Glutamatergic neuron (in vitro differentiated cells): ENCODE measurements at regions not wholly inside any gene's neighbourhood (a gene's known extent, or its start where the extent isn't known, plus 50 kb on each side); places are given as distances from the start of the nearest gene placed in this dataset.

Experiments used
- DNase-seq: peaks from one replicate; pipeline ENCODE4 v3.0.0; 2022
- H3K27ac Mint-ChIP-seq: one replicate; pipeline ENCODE4 v1.8.0; 2020; ENCODE audit warnings: mild to moderate bottlenecking, mixed read lengths, inconsistent platforms; ENCODE audit not compliant: unreplicated experiment
- H3K27me3 Mint-ChIP-seq: one replicate; pipeline ENCODE4 v1.8.0; 2020; ENCODE audit warnings: mild to moderate bottlenecking, moderate library complexity, mixed read lengths, inconsistent platforms; ENCODE audit not compliant: unreplicated experiment
- H3K36me3 Mint-ChIP-seq: one replicate; pipeline ENCODE4 v1.8.0; 2020; ENCODE audit warnings: mild to moderate bottlenecking, mixed read lengths, inconsistent platforms; ENCODE audit not compliant: unreplicated experiment
- H3K4me1 Mint-ChIP-seq: one replicate; pipeline ENCODE4 v1.8.0; 2020; ENCODE audit warnings: mild to moderate bottlenecking, low read depth, mixed read lengths, inconsistent platforms; ENCODE audit not compliant: unreplicated experiment
- H3K4me3 Mint-ChIP-seq: one replicate; pipeline ENCODE4 v1.8.0; 2020; ENCODE audit warnings: mild to moderate bottlenecking, mixed read lengths, inconsistent platforms; ENCODE audit not compliant: unreplicated experiment
- H3K9me3 Mint-ChIP-seq: one replicate; pipeline ENCODE4 v1.8.0; 2020; ENCODE audit warnings: mild to moderate bottlenecking, moderate library complexity, mixed read lengths, inconsistent platforms; ENCODE audit not compliant: unreplicated experiment
- CTCF ChIP-seq: fragments of 200-600 bp; sonication (generic); IDR thresholded peaks from one replicate; pipeline ENCODE4 v1.5.0; 2021; ENCODE audit not compliant: partially characterized antibody, unreplicated experiment

DNA sequence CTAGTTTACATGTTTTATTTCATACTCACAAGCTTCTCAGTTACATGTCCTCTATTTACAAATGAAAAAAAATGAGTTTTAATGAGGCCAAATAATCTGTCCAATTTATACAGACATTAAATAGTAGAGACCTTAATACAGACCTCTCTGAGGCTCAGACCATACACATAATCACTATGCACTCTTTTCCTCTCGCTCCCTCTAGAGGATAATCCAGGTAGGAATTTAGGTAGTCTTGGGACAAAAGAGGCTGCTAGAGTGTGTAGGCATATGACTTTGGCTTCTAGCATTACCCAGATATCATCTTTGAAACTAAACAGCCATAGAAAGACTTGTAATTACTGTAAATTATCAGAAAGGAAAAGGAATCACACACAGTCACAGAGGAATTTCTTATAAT lies 444.7 kb downstream of the HINT1 start:
- no peaks in the 10 kb centered on the region for H3K4me1 Mint-ChIP-seq
- DNase-seq, result no peak
- no peaks in the 10 kb centered on the region for H3K27me3 Mint-ChIP-seq
- no peaks in the 10 kb centered on the region for H3K9me3 Mint-ChIP-seq
- no peaks in the 10 kb centered on the region for H3K36me3 Mint-ChIP-seq
- H3K4me3 Mint-ChIP-seq, result no peak overlapping the region
- TF ChIP-seq CTCF, result peak; percentile 49
- no peak overlapping the region for H3K27ac Mint-ChIP-seq

DNA sequence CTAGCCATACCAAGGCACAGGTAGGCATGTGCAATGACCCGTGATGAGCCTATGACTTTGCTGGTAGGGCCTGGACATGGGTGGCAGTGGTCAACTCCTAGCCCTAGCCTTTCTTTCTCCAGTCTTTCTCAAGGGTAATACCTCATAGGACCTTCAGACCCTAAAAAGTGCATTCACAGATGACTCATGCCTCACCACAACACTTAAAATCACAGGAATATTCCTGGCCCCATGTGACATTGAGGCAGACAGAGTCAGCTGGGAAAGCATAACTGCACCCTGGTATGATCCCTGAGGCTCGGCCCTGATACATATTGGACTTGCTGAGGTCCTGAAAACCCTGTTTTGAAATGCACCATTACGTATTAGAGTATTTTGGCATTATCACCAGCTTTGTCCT lies 449.5 kb downstream of the HINT1 start:
- Mint-ChIP-seq H3K4me1 (no peaks in the 10 kb centered on the region), H3K9me3 (no peaks in the 10 kb centered on the region), H3K27me3 (no peaks in the 10 kb centered on the region), H3K27ac (no peak overlapping the region), H3K4me3 (no peak overlapping the region), H3K36me3 (no peaks in the 10 kb centered on the region)
- no peak for TF ChIP-seq CTCF
- no peak for DNase-seq

DNA sequence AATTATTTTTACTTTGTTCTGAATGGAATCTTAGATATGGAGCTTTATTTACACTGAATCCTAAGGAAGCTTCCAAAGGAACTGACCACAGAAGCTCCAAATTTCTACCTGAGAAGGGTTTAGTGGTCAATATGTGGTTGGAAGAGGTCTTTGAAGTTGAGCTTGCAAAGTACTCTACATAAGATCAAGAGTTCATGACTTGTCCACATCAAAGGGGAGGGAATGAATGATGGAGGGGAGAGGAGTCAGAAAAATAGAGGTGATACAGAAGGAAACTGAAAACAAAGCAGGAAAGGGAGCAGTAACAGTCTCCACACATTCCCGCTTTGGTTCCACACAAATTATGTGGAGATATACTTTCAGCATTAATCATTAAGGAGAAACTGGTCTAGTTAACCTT lies 450.9 kb downstream of the HINT1 start:
- H3K4me1 Mint-ChIP-seq, result no peaks in the 10 kb centered on the region
- DNase-seq, result no peak
- no peaks in the 10 kb centered on the region for H3K36me3 Mint-ChIP-seq
- no peak overlapping the region for H3K27ac Mint-ChIP-seq
- no peaks in the 10 kb centered on the region for H3K9me3 Mint-ChIP-seq
- H3K27me3 Mint-ChIP-seq, result no peaks in the 10 kb centered on the region
- no peak for TF ChIP-seq CTCF
- no peak overlapping the region for H3K4me3 Mint-ChIP-seq

GRCh38 chr5:130712324-130712723 lies 452.7 kb downstream of the HINT1 start:
- Mint-ChIP-seq H3K27me3 (no peaks in the 10 kb centered on the region), H3K4me3 (no peak overlapping the region), H3K36me3 (no peaks in the 10 kb centered on the region), H3K4me1 (no peaks in the 10 kb centered on the region), H3K9me3 (no peaks in the 10 kb centered on the region), H3K27ac (no peak overlapping the region)
- no peak for TF ChIP-seq CTCF
- DNase-seq, result no peak

- no peaks in the 10 kb centered on the region for H3K4me1 Mint-ChIP-seq
- DNase-seq, result no peak
- no peak overlapping the region for H3K4me3 Mint-ChIP-seq
- H3K27ac Mint-ChIP-seq, result no peak overlapping the region
- no peaks in the 10 kb centered on the region for H3K27me3 Mint-ChIP-seq
- no peaks in the 10 kb centered on the region for H3K9me3 Mint-ChIP-seq
- no peaks in the 10 kb centered on the region for H3K36me3 Mint-ChIP-seq
- no peak for TF ChIP-seq CTCF
Observed at GRCh38 chr5:130710596-130710995, 454.5 kb downstream of the HINT1 start.
